ENCODE measurements at regions not wholly inside any gene's neighbourhood (a gene's known extent, or its start where the extent isn't known, plus 50 kb on each side); places are given as distances from the start of the nearest gene placed in this dataset.

- Histone ChIP-seq H3K27ac (ENCODE audit: low read depth, low read length) (no peak overlapping the region), H3K4me1 (ENCODE audit: control insufficient read depth in 1 of 2, insufficient read depth in 2 of 2, low read length in 2 of 2) (no peaks in the 10 kb centered on the region), H3K27me3 (ENCODE audit: control insufficient read depth in 1 of 2, insufficient read depth in 2 of 2, low read length in 2 of 2) (no peaks in the 10 kb centered on the region), H3K9me3 (ENCODE audit: control insufficient read depth in 1 of 2, low read length in 2 of 2) (peaks cover 2 to 4% of the 10 kb centered on the region in 2 donors), H3K4me3 (ENCODE audit: low read depth in 1 of 2, low read length in 2 of 2) (no peak overlapping the region), H3K9ac (ENCODE audit: low read depth in 1 of 2, low read length in 2 of 2) (no peak overlapping the region), H3K36me3 (ENCODE audit: control insufficient read depth in 1 of 2, insufficient read depth in 2 of 2, low read length in 2 of 2) (no peaks in the 10 kb centered on the region)
Observed at GRCh38 chr5:2948875-2949274, 197.4 kb upstream of the IRX2 start.

- no peak overlapping the region for H3K9ac ChIP-seq (ENCODE audit: low read depth in 1 of 2, low read length in 2 of 2)
- H3K27ac ChIP-seq (ENCODE audit: low read depth, low read length), result no peak overlapping the region
- no peaks in the 10 kb centered on the region for H3K27me3 ChIP-seq (ENCODE audit: control insufficient read depth in 1 of 2, insufficient read depth in 2 of 2, low read length in 2 of 2)
- H3K4me3 ChIP-seq (ENCODE audit: low read depth in 1 of 2, low read length in 2 of 2), result no peak overlapping the region
- H3K36me3 ChIP-seq (ENCODE audit: control insufficient read depth in 1 of 2, insufficient read depth in 2 of 2, low read length in 2 of 2), result no peaks in the 10 kb centered on the region
- H3K4me1 ChIP-seq (ENCODE audit: control insufficient read depth in 1 of 2, insufficient read depth in 2 of 2, low read length in 2 of 2), result no peaks in the 10 kb centered on the region
- peaks cover 2 to 6% of the 10 kb centered on the region in 2 donors for H3K9me3 ChIP-seq (ENCODE audit: control insufficient read depth in 1 of 2, low read length in 2 of 2)
Observed at GRCh38 chr5:2946315-2946714, 194.8 kb upstream of the IRX2 start.

GRCh38 chr5:2936413-2936812 lies 184.9 kb upstream of the IRX2 start:
- Histone ChIP-seq H3K27ac (ENCODE audit: low read depth, low read length) (no peak overlapping the region), H3K27me3 (ENCODE audit: control insufficient read depth in 1 of 2, insufficient read depth in 2 of 2, low read length in 2 of 2) (no peaks in the 10 kb centered on the region), H3K4me1 (ENCODE audit: control insufficient read depth in 1 of 2, insufficient read depth in 2 of 2, low read length in 2 of 2) (no peaks in the 10 kb centered on the region), H3K9me3 (ENCODE audit: control insufficient read depth in 1 of 2, low read length in 2 of 2) (peaks cover 0 to 19% of the 10 kb centered on the region in 2 donors), H3K4me3 (ENCODE audit: low read depth in 1 of 2, low read length in 2 of 2) (no peak overlapping the region), H3K9ac (ENCODE audit: low read depth in 1 of 2, low read length in 2 of 2) (no peak overlapping the region), H3K36me3 (ENCODE audit: control insufficient read depth in 1 of 2, insufficient read depth in 2 of 2, low read length in 2 of 2) (no peaks in the 10 kb centered on the region)

DNA sequence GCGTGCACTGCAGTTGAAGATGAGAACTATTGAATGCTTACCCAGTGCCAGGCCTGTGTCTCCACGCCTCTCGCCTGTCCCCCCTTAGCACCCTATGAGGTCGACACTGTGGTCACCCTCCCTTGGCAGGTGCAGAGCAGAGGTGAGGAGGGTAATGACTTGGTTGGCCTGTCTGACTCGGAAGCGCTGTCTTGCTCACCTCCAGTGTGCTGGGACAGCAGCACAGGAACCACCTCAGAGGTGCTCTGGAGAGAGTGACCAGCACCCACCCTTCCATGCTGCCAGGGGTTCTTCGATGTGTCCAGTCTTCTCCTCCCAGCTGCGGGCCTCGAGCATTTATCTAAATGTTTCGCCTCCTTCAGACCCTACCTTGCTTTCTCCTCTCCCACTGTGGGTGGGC lies 178.3 kb upstream of the IRX2 start:
- H3K27ac ChIP-seq (ENCODE audit: low read depth, low read length), result no peak overlapping the region
- H3K36me3 ChIP-seq (ENCODE audit: control insufficient read depth in 1 of 2, insufficient read depth in 2 of 2, low read length in 2 of 2), result no peaks in the 10 kb centered on the region
- no peaks in the 10 kb centered on the region for H3K4me1 ChIP-seq (ENCODE audit: control insufficient read depth in 1 of 2, insufficient read depth in 2 of 2, low read length in 2 of 2)
- H3K27me3 ChIP-seq (ENCODE audit: control insufficient read depth in 1 of 2, insufficient read depth in 2 of 2, low read length in 2 of 2), result no peaks in the 10 kb centered on the region
- peaks cover 0 to 11% of the 10 kb centered on the region in 2 donors for H3K9me3 ChIP-seq (ENCODE audit: control insufficient read depth in 1 of 2, low read length in 2 of 2)
- H3K9ac ChIP-seq (ENCODE audit: low read depth in 1 of 2, low read length in 2 of 2), result no peak overlapping the region
- H3K4me3 ChIP-seq (ENCODE audit: low read depth in 1 of 2, low read length in 2 of 2), result no peak overlapping the region

GRCh38 chr5:2921651-2922050 lies 170.2 kb upstream of the IRX2 start:
- Histone ChIP-seq H3K4me1 (ENCODE audit: control insufficient read depth in 1 of 2, insufficient read depth in 2 of 2, low read length in 2 of 2) (no peaks in the 10 kb centered on the region), H3K27ac (ENCODE audit: low read depth, low read length) (no peak overlapping the region), H3K9ac (ENCODE audit: low read depth in 1 of 2, low read length in 2 of 2) (no peak overlapping the region), H3K36me3 (ENCODE audit: control insufficient read depth in 1 of 2, insufficient read depth in 2 of 2, low read length in 2 of 2) (no peaks in the 10 kb centered on the region), H3K4me3 (ENCODE audit: low read depth in 1 of 2, low read length in 2 of 2) (no peak overlapping the region), H3K27me3 (ENCODE audit: control insufficient read depth in 1 of 2, insufficient read depth in 2 of 2, low read length in 2 of 2) (no peaks in the 10 kb centered on the region), H3K9me3 (ENCODE audit: control insufficient read depth in 1 of 2, low read length in 2 of 2) (peaks cover 4 to 24% of the 10 kb centered on the region in 2 donors)

GRCh38 chr5:2921176-2921575 lies 169.7 kb upstream of the IRX2 start:
- Histone ChIP-seq H3K9me3 (ENCODE audit: control insufficient read depth in 1 of 2, low read length in 2 of 2) (peaks cover 4 to 24% of the 10 kb centered on the region in 2 donors), H3K27me3 (ENCODE audit: control insufficient read depth in 1 of 2, insufficient read depth in 2 of 2, low read length in 2 of 2) (no peaks in the 10 kb centered on the region), H3K9ac (ENCODE audit: low read depth in 1 of 2, low read length in 2 of 2) (no peak overlapping the region), H3K4me3 (ENCODE audit: low read depth in 1 of 2, low read length in 2 of 2) (no peak overlapping the region), H3K4me1 (ENCODE audit: control insufficient read depth in 1 of 2, insufficient read depth in 2 of 2, low read length in 2 of 2) (no peaks in the 10 kb centered on the region), H3K27ac (ENCODE audit: low read depth, low read length) (no peak overlapping the region), H3K36me3 (ENCODE audit: control insufficient read depth in 1 of 2, insufficient read depth in 2 of 2, low read length in 2 of 2) (no peaks in the 10 kb centered on the region)

- no peaks in the 10 kb centered on the region for H3K36me3 ChIP-seq (ENCODE audit: control insufficient read depth in 1 of 2, insufficient read depth in 2 of 2, low read length in 2 of 2)
- no peaks in the 10 kb centered on the region for H3K4me1 ChIP-seq (ENCODE audit: control insufficient read depth in 1 of 2, insufficient read depth in 2 of 2, low read length in 2 of 2)
- H3K27ac ChIP-seq (ENCODE audit: low read depth, low read length), result no peak overlapping the region
- peaks cover 4 to 24% of the 10 kb centered on the region in 2 donors for H3K9me3 ChIP-seq (ENCODE audit: control insufficient read depth in 1 of 2, low read length in 2 of 2)
- H3K4me3 ChIP-seq (ENCODE audit: low read depth in 1 of 2, low read length in 2 of 2), result no peak overlapping the region
- H3K9ac ChIP-seq (ENCODE audit: low read depth in 1 of 2, low read length in 2 of 2), result no peak overlapping the region
- H3K27me3 ChIP-seq (ENCODE audit: control insufficient read depth in 1 of 2, insufficient read depth in 2 of 2, low read length in 2 of 2), result no peaks in the 10 kb centered on the region
Observed at GRCh38 chr5:2920312-2920711, 168.8 kb upstream of the IRX2 start.

DNA sequence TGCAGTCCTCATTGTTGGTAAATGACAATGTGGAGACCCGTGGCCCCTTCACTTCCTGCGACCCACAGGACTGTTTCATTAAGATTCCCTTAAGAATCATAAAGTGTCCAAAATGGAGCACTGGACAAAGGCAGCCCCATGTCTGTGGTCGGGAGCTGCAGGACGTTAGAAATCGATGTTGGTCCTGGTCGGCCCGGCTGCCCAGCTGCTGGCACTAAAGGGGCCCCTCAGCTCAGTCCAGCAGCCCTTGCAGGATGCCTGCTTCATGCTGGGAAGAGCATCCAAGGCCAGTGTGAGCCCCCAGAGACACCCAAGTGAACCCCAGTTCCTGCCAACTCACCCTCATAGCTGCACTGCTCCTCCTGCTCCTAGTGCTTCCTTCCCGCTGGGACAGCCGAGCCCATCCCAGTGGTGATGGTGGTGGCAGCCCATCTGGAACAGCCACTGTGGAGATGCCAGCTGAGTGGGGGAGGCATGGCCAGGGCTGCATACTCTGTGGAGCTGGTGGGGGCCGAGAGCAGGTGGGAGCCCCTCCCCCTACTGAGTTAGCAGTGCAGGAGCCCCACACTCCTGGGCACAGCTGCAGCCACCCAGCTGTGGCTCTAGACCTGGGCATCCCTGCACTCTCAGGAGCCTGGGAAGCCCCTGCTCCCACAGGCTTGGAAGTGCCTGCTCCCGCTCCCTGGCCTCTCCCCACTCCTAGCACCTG lies 168.0 kb upstream of the IRX2 start:
- H3K9me3 ChIP-seq (ENCODE audit: control insufficient read depth in 1 of 2, low read length in 2 of 2), result peaks cover 4 to 24% of the 10 kb centered on the region in 2 donors
- H3K27me3 ChIP-seq (ENCODE audit: control insufficient read depth in 1 of 2, insufficient read depth in 2 of 2, low read length in 2 of 2), result no peaks in the 10 kb centered on the region
- H3K36me3 ChIP-seq (ENCODE audit: control insufficient read depth in 1 of 2, insufficient read depth in 2 of 2, low read length in 2 of 2), result no peaks in the 10 kb centered on the region
- H3K27ac ChIP-seq (ENCODE audit: low read depth, low read length), result no peak overlapping the region
- no peak overlapping the region for H3K9ac ChIP-seq (ENCODE audit: low read depth in 1 of 2, low read length in 2 of 2)
- H3K4me1 ChIP-seq (ENCODE audit: control insufficient read depth in 1 of 2, insufficient read depth in 2 of 2, low read length in 2 of 2), result no peaks in the 10 kb centered on the region
- no peak overlapping the region for H3K4me3 ChIP-seq (ENCODE audit: low read depth in 1 of 2, low read length in 2 of 2)

DNA sequence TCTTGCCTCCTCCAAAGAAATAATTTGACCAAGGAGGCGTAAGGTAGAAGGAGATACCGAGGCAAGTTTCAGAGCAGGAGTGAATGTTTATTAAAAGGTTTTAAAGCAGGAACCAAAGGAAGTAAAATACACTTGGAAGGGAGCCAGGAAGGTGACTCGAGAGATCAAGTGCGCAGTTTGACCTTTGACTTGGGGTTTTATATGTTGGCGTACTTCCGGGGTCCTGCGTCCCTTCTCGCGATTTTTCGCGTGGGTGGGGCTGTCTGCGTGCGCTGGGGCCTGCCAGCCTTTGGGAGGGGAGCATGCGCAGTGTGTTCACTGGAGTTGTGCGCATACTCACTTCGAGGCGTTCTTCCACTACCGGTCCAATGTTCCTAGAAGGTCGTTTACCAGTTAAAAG lies 166.0 kb upstream of the IRX2 start:
- Histone ChIP-seq H3K9me3 (ENCODE audit: control insufficient read depth in 1 of 2, low read length in 2 of 2) (peaks cover 4 to 29% of the 10 kb centered on the region in 2 donors), H3K36me3 (ENCODE audit: control insufficient read depth in 1 of 2, insufficient read depth in 2 of 2, low read length in 2 of 2) (no peaks in the 10 kb centered on the region)

GRCh38 chr5:2917093-2917492 lies 165.6 kb upstream of the IRX2 start:
- Histone ChIP-seq H3K27me3 (ENCODE audit: control insufficient read depth in 1 of 2, insufficient read depth in 2 of 2, low read length in 2 of 2) (no peaks in the 10 kb centered on the region), H3K4me3 (ENCODE audit: low read depth in 1 of 2, low read length in 2 of 2) (no peak overlapping the region), H3K36me3 (ENCODE audit: control insufficient read depth in 1 of 2, insufficient read depth in 2 of 2, low read length in 2 of 2) (no peaks in the 10 kb centered on the region), H3K9ac (ENCODE audit: low read depth in 1 of 2, low read length in 2 of 2) (no peak overlapping the region), H3K9me3 (ENCODE audit: control insufficient read depth in 1 of 2, low read length in 2 of 2) (peaks cover 4 to 28% of the 10 kb centered on the region in 2 donors), H3K27ac (ENCODE audit: low read depth, low read length) (no peak overlapping the region), H3K4me1 (ENCODE audit: control insufficient read depth in 1 of 2, insufficient read depth in 2 of 2, low read length in 2 of 2) (no peaks in the 10 kb centered on the region)

More for the DNA sequence above, 166.0 kb upstream of the IRX2 start:
- no peak overlapping the region for H3K9ac ChIP-seq (ENCODE audit: low read depth in 1 of 2, low read length in 2 of 2)
- H3K4me3 ChIP-seq (ENCODE audit: low read depth in 1 of 2, low read length in 2 of 2), result no peak overlapping the region
- no peak overlapping the region for H3K27ac ChIP-seq (ENCODE audit: low read depth, low read length)
- no peaks in the 10 kb centered on the region for H3K4me1 ChIP-seq (ENCODE audit: control insufficient read depth in 1 of 2, insufficient read depth in 2 of 2, low read length in 2 of 2)
- no peaks in the 10 kb centered on the region for H3K27me3 ChIP-seq (ENCODE audit: control insufficient read depth in 1 of 2, insufficient read depth in 2 of 2, low read length in 2 of 2)
